ENCODE measurements at regions not wholly inside any gene's neighbourhood (a gene's known extent, or its start where the extent isn't known, plus 50 kb on each side); places are given as distances from the start of the nearest gene placed in this dataset.
"Not testable (repeated sequence)": the region's sequence is repeated elsewhere in the genome, so short reads cannot be mapped to it uniquely, and the experiment has no call there.

DNA sequence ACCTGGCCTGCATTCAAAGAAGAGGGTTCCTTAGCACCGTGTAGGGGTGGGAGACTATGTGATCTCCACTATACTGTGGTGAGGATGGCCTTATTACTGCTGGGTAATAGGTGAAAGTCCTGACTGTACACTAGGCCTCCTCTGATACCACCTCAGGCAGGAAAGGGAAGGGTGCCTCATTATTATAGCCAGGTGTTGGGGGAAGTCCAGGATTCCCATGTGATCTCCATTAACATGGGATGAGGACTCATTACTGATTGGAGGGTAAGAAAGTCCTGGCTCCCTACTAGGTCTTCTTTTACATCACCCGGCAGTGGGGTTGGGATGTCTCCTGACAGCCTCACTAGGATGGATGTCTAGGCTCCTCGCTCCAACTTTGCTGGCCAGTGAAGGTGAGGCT lies 252.1 kb downstream of the LRIG3 start:
- intact Hi-C loops (cut with DNase I) = no loop called here

DNA sequence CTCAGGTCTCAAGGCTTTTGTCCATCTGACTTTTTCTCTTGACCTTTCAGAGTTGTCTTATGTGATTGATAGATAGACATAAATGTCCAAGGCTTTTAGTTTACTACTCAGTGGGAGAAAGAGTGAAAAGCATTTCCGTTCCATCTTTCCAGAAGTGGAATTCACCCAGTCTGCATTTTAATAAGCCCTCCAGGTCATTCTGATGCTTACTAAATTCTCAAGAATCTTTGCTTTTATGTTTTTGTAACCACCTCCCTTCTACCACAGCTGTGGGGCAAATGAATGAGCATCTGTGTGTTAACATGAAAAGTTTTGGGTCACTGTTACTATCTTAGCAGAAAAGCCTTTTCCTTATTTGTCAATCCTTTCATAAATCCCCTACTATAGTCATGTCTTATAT lies 251.4 kb downstream of the LRIG3 start:
- H3K4me3 ChIP-seq = no peak overlapping the region
- DNase-seq (no peak), ATAC-seq (no peak)
- H3K4me1 ChIP-seq = no peaks in the 10 kb centered on the region
- H3K36me3 ChIP-seq = no peaks in the 10 kb centered on the region
- intact Hi-C loops (cut with DNase I) = no loop called here
- no peaks in the 10 kb centered on the region for H3K27me3 ChIP-seq (ENCODE audit: low read depth)
- no peak overlapping the region for H3K27ac ChIP-seq
- no peaks in the 10 kb centered on the region for H3K9me3 ChIP-seq
- TF ChIP-seq, protein P1, sequence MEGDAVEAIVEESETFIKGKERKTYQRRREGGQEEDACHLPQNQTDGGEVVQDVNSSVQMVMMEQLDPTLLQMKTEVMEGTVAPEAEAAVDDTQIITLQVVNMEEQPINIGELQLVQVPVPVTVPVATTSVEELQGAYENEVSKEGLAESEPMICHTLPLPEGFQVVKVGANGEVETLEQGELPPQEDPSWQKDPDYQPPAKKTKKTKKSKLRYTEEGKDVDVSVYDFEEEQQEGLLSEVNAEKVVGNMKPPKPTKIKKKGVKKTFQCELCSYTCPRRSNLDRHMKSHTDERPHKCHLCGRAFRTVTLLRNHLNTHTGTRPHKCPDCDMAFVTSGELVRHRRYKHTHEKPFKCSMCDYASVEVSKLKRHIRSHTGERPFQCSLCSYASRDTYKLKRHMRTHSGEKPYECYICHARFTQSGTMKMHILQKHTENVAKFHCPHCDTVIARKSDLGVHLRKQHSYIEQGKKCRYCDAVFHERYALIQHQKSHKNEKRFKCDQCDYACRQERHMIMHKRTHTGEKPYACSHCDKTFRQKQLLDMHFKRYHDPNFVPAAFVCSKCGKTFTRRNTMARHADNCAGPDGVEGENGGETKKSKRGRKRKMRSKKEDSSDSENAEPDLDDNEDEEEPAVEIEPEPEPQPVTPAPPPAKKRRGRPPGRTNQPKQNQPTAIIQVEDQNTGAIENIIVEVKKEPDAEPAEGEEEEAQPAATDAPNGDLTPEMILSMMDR (IDR thresholded peaks at IDR 0.05) = no peak

More for the DNA sequence above, 252.1 kb downstream of the LRIG3 start:
- ATAC-seq (no peak), DNase-seq (no peak)
- H3K4me3 ChIP-seq = no peak overlapping the region
- no peaks in the 10 kb centered on the region for H3K4me1 ChIP-seq
- no peaks in the 10 kb centered on the region for H3K9me3 ChIP-seq
- TF ChIP-seq, protein P1 (IDR thresholded peaks at IDR 0.05) = no peak
- no peaks in the 10 kb centered on the region for H3K27me3 ChIP-seq (ENCODE audit: low read depth)
- H3K36me3 ChIP-seq = no peaks in the 10 kb centered on the region
- H3K27ac ChIP-seq = no peak overlapping the region

DNA sequence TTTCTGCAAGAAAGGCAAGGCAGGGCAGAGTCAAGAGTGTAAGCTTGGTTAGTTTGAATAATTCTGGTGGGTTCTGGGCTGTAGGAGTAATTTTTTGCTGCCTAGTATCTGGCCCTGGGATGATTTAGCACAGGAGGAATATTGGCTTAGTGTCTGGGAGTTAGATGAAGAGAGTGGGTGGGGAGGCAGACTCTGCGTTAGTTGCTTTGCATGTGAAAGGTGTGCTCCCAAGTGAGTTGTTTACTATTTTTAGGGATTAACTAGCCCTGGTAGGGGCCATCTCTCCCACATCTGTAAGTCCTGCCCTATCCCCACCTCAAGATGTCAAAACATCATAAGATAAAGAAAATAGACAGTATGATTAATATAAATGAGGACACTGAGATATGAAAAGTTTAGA lies 249.7 kb downstream of the LRIG3 start:
- DNase-seq = no peak
- Histone ChIP-seq H3K36me3 (no peaks in the 10 kb centered on the region), H3K4me3 (no peak overlapping the region), H3K9me3 (no peaks in the 10 kb centered on the region), H3K27me3 (ENCODE audit: low read depth) (no peaks in the 10 kb centered on the region), H3K27ac (no peak overlapping the region), H3K4me1 (no peaks in the 10 kb centered on the region)
- TF ChIP-seq, protein P1 (IDR thresholded peaks at IDR 0.05) = no peak
- intact Hi-C loops (cut with DNase I) = no loop called here
- no peak for ATAC-seq

DNA sequence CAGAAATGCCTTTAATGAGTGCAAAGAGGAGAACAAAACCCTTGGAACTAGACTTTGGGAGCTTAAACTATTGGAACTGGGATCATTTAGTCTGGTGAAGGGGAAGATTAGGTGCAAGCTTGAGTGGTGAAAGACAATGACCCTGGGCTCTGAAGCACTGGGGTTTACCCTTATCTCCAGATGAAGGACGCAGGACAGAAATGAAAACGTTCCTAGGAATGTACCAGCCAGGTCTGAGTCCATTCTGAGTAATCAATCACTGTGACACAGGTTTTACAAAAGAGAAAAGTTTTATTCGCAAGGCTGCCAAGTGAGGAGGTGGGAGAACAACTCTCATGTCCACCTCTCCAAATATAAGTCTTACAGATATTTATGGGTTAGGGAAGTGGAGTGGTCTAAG lies 249.1 kb downstream of the LRIG3 start:
- Histone ChIP-seq H3K4me3 (no peak overlapping the region), H3K27me3 (ENCODE audit: low read depth) (no peaks in the 10 kb centered on the region), H3K9me3 (no peaks in the 10 kb centered on the region), H3K4me1 (no peaks in the 10 kb centered on the region), H3K36me3 (no peaks in the 10 kb centered on the region), H3K27ac (no peak overlapping the region)
- no peak for DNase-seq
- ATAC-seq = no peak
- intact Hi-C loops (cut with DNase I) = no loop called here
- TF ChIP-seq, protein P1 (IDR thresholded peaks at IDR 0.05) = no peak

DNA sequence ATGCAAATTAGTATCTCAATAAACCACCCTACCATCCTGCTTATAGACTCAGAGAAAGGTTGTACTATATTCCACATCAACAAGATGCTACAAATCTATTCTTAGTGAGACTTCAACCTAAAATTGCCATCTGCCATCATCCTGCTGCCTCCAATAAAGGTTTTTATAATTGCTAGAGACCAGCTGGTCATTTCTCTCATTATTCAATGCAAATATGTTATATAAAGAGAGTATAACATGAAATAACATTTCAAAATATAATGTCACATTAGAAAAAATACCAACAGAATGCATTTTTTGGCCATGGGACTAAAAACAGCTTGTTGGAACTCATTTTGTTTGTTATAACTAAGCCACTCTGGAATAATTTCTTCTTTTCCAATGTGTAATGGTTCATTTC lies 247.3 kb downstream of the LRIG3 start:
- Histone ChIP-seq H3K36me3 (no peaks in the 10 kb centered on the region), H3K27ac (no peak overlapping the region), H3K27me3 (ENCODE audit: low read depth) (no peaks in the 10 kb centered on the region), H3K4me1 (no peaks in the 10 kb centered on the region), H3K9me3 (peaks cover under 1% of the 10 kb centered on the region), H3K4me3 (no peak overlapping the region)
- ATAC-seq (no peak), DNase-seq (no peak)
- intact Hi-C loops (cut with DNase I) = no loop called here
- TF ChIP-seq, protein P1 (IDR thresholded peaks at IDR 0.05) = no peak

DNA sequence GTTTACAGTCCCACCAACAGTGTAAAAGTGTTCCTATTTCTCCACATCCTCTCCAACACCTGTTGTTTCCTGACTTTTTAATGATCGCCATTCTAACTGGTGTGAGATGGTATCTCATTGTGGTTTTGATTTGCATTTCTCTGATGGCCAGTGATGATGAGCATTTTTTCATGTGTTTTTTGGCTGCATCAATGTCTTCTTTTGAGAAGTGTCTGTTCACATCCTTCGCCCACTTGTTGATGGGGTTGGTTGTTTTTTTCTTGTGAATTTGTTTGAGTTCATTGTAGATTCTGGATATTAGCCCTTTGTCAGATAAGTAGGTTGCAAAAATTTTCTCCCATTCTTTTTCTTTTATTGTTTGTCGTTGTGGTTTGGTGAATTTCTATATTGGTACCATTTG lies 242.5 kb downstream of the LRIG3 start:
- ATAC-seq; H3K36me3 ChIP-seq; intact Hi-C loops (cut with DNase I); H3K4me3 ChIP-seq; H3K27ac ChIP-seq; H3K4me1 ChIP-seq; H3K27me3 ChIP-seq (ENCODE audit: low read depth); DNase-seq: not testable (repeated sequence)
- peaks cover 16% of the 10 kb centered on the region for H3K9me3 ChIP-seq
